ENCODE measurements at regions not wholly inside any gene's neighbourhood (a gene's known extent, or its start where the extent isn't known, plus 50 kb on each side); places are given as distances from the start of the nearest gene placed in this dataset.

GRCh38 chr18:7288544-7288943 lies 57.7 kb downstream of the LRRC30 start:
- DNase-seq = no peak

- DNase-seq = no peak
Observed at GRCh38 chr18:7290077-7290476, 59.2 kb downstream of the LRRC30 start.

GRCh38 chr18:7291046-7291445 lies 60.2 kb downstream of the LRRC30 start:
- DNase-seq = no peak

GRCh38 chr18:7298149-7298548 lies 67.3 kb downstream of the LRRC30 start:
- no peak for DNase-seq

GRCh38 chr18:7301094-7301493 lies 70.2 kb downstream of the LRRC30 start:
- DNase-seq = no peak

GRCh38 chr18:7303316-7304060 lies 72.6 kb downstream of the LRRC30 start:
- DNase-seq = no peak

- no peak for DNase-seq
Observed at GRCh38 chr18:7304061-7304370, 73.1 kb downstream of the LRRC30 start.

- DNase-seq = no peak
Observed at GRCh38 chr18:7305416-7305815, 74.5 kb downstream of the LRRC30 start.

- no peak for DNase-seq
Observed at GRCh38 chr18:7307030-7307429, 76.1 kb downstream of the LRRC30 start.

GRCh38 chr18:7307526-7307925 lies 76.6 kb downstream of the LRRC30 start:
- no peak for DNase-seq

- DNase-seq = no peak
Observed at GRCh38 chr18:7317804-7318231, 86.9 kb downstream of the LRRC30 start.

- no peak for DNase-seq
Observed at GRCh38 chr18:7319161-7319560, 88.3 kb downstream of the LRRC30 start.

- no peak for DNase-seq
Observed at GRCh38 chr18:7321831-7322230, 90.9 kb downstream of the LRRC30 start.

- no peak for DNase-seq
Observed at GRCh38 chr18:7322817-7323485, 92.1 kb downstream of the LRRC30 start.

GRCh38 chr18:7325126-7325430 lies 94.2 kb downstream of the LRRC30 start:
- no peak for DNase-seq

GRCh38 chr18:7329016-7329415 lies 98.1 kb downstream of the LRRC30 start:
- DNase-seq = no peak

- no peak for DNase-seq
Observed at GRCh38 chr18:7332452-7332851, 101.6 kb downstream of the LRRC30 start.

GRCh38 chr18:7333025-7333562 lies 102.2 kb downstream of the LRRC30 start:
- DNase-seq = no peak

- no peak for DNase-seq
Observed at GRCh38 chr18:7334973-7335568, 104.2 kb downstream of the LRRC30 start.

- DNase-seq = no peak
Observed at GRCh38 chr18:7336623-7337022, 105.7 kb downstream of the LRRC30 start.

- no peak for DNase-seq
Observed at GRCh38 chr18:7338846-7339245, 108.0 kb downstream of the LRRC30 start.

- DNase-seq = no peak
Observed at GRCh38 chr18:7341581-7342337, 110.9 kb downstream of the LRRC30 start.

GRCh38 chr18:7349181-7349837 lies 118.4 kb downstream of the LRRC30 start:
- no peak for DNase-seq

All from GF-D8 (cell line).